GM04503 (cell line): ENCODE measurements at regions not wholly inside any gene's neighbourhood (a gene's known extent, or its start where the extent isn't known, plus 50 kb on each side); places are given as distances from the start of the nearest gene placed in this dataset.
A peak's percentile ranks its signal among the peaks of the same experiment; 100 is the strongest.
"Not testable (repeated sequence)": the region's sequence is repeated elsewhere in the genome, so short reads cannot be mapped to it uniquely, and the experiment has no call there.

Source experiments
- DNase-seq: peaks from one replicate; pipeline ENCODE4 v3.0.0-alpha.2; 2012; ENCODE audit warnings: low read depth

DNA sequence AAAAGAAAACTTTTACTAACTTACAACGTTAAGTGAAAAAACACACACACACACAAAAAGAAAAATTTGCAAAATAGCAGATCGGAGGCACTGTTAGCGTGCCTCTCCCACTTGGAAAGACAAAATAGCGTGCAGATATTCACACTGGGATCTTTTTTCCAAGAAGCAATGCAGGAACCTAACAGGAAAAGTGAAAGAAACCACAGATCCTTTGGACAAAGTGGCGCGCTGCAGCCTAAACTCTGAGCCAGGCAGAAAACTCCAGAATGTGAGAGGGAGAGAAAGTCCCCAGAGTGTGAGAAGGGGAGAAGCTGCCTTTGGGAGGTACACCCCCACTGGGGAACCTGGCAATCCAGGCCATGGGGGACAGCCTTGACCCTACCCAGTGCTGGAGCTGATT is 70.7 kb upstream of the SERPINE2 start:
- DNase-seq, result no peak

DNA sequence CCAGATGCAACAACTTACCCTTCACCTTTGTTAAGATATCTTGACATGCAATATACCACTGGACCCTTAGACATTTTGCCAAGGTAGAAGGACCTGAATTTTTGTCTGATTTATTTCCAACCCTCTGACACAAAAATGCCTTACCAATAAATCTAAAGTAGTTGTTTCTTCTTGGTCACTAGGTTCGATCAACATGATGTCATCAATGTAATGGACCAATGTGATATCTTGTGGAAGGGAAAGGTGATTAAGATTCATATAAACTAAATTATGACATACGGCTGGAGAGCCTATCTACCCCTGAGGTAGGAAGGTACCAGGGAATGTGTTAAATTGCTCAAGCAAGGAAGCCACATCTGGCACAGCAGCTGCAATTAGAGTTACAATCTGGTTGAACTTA is 67.7 kb upstream of the SERPINE2 start:
- DNase-seq, result no peak

DNA sequence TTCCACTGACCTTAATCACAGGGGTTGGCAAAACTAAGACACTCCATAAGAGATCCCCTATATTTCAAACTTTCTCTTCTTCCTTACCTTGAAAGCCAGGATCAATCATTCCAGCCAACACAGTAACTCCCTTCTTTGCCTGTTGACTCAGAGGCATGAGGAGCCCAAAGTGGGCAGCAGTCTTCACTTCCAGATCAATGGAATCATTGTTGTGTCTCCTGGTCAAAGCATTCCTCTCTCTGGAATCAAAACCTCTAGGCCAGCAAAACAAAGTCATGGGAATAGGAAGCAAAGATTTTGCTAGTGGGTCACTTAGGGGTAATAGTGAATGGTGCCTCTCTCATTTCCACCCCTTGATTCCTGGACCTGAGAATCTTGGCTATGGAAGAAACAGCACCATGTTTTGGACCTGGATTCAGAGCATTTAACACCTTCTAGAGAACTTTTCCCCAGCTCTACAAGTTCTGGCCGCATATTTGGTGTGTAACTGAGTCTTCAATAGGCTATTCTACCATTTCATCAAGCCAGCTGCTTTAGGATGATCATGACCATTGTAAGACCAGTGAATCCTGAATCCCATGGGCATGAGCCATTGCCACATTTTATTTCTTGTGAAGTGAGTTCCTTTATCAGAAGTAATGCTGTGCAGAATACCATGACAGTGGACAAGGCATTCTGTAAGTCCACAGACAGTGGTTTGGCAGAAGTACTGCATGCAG is 65.7 kb upstream of the SERPINE2 start:
- no peak for DNase-seq

DNA sequence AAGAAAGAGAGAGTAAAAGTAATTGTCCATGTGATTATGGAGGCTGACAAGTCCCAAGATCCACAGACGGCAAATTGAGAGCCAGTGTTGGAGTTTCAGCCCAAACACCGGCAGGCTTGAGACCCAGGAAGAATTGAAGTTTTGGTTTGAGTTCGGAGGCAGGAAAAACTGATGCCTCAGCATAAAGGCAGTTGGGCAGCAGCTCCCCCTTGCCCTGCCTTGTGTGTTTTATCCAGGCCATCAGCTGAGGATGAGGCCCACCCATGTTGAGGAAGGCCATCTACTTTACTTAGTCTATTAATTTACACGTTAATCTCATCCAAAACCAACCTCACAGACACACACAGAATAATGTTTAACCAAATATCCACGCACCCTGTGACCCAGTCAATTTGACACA is 64.6 kb upstream of the SERPINE2 start:
- no peak for DNase-seq

DNA sequence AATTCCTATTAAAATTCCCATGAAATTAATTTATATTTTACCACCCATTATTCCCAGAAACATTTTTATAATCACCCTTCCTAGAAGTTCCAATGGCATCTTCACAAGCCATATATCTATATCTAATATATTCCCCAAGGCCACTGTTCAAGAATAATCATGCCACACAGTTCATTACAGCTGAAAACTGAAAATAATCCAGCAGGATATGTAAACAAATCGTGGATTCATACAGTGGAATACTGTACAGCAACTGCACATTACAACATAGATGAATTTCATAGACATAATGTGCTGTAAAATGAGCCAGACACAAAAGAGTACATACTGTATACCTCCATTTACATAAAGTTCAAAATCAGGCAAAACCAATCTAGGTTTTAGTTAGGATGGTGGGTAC is 63.9 kb upstream of the SERPINE2 start:
- DNase-seq, result no peak

DNA sequence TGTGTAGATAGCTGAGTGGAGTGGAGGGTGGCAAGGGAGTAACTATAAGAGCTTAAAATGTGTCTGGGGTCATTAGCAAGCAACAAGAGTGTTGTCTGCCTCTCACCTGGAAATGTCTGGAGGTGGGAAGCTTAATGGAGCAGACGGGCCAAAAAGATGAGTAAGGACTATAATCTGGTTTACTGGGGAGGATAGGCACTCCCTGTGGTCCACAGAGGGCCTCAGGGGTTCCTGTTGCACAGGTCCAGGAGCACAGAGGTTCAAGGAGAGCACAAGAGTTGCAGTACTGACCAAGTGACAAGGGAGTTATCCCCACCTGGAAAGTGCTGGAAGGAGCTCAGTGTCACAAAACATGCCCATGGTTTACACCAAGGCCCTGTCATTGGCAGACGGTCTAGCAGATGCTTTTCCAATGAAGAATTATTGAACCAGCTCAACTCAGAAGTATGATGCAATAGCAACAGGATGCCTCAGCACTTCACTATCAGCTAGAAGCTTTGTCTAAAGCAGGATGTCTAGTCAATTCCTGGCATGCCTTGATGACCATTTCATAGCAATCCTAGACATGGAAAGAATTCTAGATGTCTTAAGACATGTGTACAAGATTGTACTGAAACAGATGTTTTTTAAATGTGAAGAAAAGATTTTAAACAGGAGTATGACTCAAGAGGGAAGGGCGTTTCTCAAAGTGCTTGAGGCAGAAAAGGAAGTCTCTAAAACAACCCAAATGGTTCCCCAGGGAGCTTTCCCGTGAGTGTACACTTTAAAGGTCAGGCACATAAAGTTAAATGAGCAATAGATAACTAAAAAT is 62.9 kb upstream of the SERPINE2 start:
- peak; percentile 99 for DNase-seq

DNA sequence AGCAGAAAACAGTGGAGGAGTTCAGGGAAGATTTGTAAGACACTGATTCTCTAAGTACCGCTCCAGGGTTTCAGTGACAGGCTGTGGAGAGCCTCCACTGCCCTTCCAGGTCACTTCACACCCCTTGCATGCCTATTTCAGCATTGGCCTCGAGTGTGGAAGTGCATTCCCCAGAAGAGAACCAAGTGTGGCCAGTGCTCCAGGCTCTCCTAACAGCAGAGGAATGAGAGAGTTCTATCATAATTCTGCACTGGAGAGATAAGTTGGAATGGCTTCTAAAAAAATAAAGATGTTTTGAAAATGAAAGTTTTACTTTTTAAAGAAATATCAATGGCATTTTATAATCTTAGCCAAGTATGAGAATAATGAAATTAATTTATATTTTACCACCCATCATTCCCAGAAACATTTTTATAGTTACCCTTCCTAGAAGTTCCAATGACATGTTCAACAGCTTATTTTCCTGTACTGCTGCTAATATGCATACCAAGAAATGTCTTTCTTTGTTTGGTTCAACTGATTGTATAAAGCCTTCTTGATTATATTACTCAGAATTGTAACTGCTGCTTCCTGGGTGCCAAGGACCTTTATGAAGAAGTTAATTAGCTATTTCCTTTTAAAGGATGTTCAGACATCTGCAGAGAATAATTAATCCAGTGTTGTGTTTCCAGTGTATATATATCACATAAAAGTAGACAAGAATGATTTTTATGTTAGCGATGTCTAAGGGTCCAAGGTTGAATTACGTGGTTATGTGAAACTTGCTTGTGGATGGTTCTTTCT is 61.0 kb upstream of the SERPINE2 start:
- DNase-seq, result no peak

DNA sequence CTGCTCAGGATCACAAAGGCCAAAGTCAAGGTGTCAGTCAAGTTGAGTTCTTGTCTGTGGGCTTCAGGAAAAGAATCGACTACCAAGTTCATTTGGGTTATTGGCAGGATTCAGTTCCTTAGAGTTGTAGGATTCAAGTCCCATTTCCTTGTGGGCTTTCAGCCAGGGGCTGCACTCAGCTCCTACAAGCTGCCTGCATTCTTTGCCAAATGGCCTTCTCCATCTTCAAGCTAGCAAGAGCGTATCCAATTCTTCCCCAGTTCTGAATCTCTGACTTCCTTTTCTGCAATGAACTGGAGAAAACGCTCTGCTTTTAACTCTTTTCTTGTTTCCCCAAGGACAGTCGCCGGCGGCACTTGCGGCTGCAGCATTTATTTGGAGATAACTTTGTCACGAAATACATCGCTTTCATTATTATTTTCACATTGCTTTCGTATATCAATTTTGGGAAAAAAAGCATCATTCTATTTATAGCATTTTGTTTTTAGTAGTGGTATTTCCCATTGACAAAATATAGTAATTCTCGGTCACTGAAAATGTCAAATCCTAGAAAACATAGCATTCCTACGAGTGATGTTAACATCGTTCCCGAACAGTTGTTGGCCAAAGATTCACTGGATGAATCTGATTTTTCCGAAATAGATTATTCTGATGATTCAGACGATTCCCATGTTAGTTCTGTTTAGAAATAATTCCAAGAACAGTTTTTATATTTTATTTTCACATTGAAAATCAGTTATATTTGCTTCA is 59.6 kb upstream of the SERPINE2 start:
- no peak for DNase-seq

DNA sequence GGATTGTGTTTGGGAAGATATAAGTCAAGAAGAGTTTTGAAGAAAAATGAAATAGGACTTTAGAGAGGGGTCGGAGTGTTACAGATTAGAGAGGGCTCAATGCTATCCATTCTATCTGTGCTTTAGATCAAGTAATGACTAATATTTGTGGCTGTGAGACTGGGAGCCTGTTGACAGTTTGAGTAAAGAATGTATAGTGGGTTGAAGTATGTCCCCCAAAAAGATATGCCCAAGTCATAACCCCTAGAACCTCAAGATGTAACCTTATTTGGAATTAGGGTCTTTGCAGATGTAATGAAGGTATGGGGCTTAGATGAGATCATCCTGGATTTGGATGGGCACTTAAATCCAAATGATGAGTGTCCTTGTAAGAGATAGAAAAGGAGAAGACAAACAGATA is 55.3 kb upstream of the SERPINE2 start:
- no peak for DNase-seq

DNA sequence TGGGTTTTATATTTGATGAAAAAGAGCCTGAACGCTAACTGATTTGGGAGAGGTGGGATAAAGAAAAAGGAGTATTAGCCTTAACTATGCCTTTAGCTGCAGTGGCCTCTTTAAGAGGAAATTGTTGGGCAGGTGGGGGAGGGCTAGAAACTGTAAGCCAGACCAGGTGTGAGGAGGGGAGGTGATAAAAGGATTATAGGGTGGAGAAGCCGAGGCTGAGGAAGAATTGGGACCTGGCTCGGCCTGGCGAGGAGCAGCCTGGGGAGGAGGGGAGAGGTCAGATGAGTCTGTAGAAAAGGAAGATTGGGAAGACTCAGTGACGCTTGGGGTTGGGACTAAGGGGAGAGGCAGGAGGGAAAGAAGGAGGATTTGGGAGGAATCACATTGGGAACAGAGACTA is 52.6 kb upstream of the SERPINE2 start:
- DNase-seq, result not testable (repeated sequence)

DNA sequence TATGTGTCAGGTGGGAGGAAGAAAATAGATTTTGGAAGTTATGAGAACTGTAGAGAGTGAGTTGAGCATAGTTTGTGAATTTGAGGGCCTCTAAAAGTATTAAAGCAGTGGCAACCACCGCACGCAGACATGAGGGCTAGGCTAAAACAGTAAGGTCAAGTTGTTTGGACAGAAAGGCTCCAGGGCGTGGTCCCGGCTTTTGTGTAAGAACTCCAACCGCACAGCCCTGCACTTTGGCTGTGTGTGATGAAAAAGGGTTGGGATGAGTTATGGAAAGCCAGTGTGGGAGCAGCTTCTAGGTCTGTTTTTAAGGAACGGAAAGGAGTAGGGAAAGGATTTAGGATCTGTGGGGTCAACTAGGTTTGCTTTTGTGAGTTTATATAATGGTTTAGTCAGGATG is 50.5 kb upstream of the SERPINE2 start:
- not testable (repeated sequence) for DNase-seq
